Coronary artery (tissue), 2 donors: ENCODE measurements at regions not wholly inside any gene's neighbourhood (a gene's known extent, or its start where the extent isn't known, plus 50 kb on each side); places are given as distances from the start of the nearest gene placed in this dataset.

Experiments
- DNase-seq: peaks from one replicate; pipeline ENCODE4 v3.0.0-alpha.2; 2017; ENCODE audit warnings: low spot score
- H3K27ac ChIP-seq, 2 donors: fragments of 200-600 bp; sonication (generic); one replicate each; pipeline ENCODE4 v1.5.1; 2016 to 2019
- H3K4me3 ChIP-seq: fragments of 200-600 bp; sonication (generic); 2 replicates; pipeline ENCODE4 v1.5.1; 2016; ENCODE audit warnings: mild to moderate bottlenecking, moderate library complexity
- CTCF ChIP-seq: fragments of 200-600 bp; sonication (generic); IDR thresholded peaks from one replicate; pipeline ENCODE4 v1.5.1; 2019; ENCODE audit warnings: antibody characterized with exemption

GRCh38 chr14:53792909-53793308, 163.7 kb downstream of the BMP4 start:
- no peak for TF ChIP-seq CTCF
- DNase-seq, result no peak
- H3K27ac ChIP-seq, result no peak overlapping the region
- H3K4me3 ChIP-seq, result no peak overlapping the region

- Histone ChIP-seq H3K27ac (no peak overlapping the region), H3K4me3 (no peak overlapping the region)
- no peak for TF ChIP-seq CTCF
- DNase-seq, result no peak
These were observed 165.7 kb downstream of the BMP4 start for GRCh38 chr14:53790731-53791500.

GRCh38 chr14:53788566-53788965, 168.1 kb downstream of the BMP4 start:
- no peak for TF ChIP-seq CTCF
- DNase-seq, result no peak
- H3K4me3 ChIP-seq, result no peak overlapping the region
- H3K27ac ChIP-seq, result no peak overlapping the region

- no peak for DNase-seq
- Histone ChIP-seq H3K27ac (no peak overlapping the region), H3K4me3 (no peak overlapping the region)
- TF ChIP-seq CTCF, result no peak
These were observed 170.6 kb downstream of the BMP4 start for GRCh38 chr14:53786045-53786444.

- DNase-seq, result no peak
- TF ChIP-seq CTCF, result no peak
- Histone ChIP-seq H3K4me3 (no peak overlapping the region), H3K27ac (no peak overlapping the region)
These were observed 171.9 kb downstream of the BMP4 start for GRCh38 chr14:53784688-53785087.

GRCh38 chr14:53783256-53783655, 173.4 kb downstream of the BMP4 start:
- Histone ChIP-seq H3K27ac (no peak overlapping the region), H3K4me3 (no peak overlapping the region)
- TF ChIP-seq CTCF, result no peak
- no peak for DNase-seq

GRCh38 chr14:53780051-53780555, 176.5 kb downstream of the BMP4 start:
- DNase-seq, result no peak
- no peak for TF ChIP-seq CTCF
- no peak overlapping the region for H3K27ac ChIP-seq
- H3K4me3 ChIP-seq, result no peak overlapping the region
